Fibroblast of mammary gland (primary cell): ENCODE measurements at regions not wholly inside any gene's neighbourhood (a gene's known extent, or its start where the extent isn't known, plus 50 kb on each side); places are given as distances from the start of the nearest gene placed in this dataset.

ENCODE experiments used
- DNase-seq: peaks from one replicate; pipeline ENCODE4 v3.0.0-alpha.2; 2010; ENCODE audit warnings: low read depth
- H3K4me3 ChIP-seq: 2 replicates; pipeline ENCODE4 v1.5.1; 2011; ENCODE audit warnings: low read depth, mild to moderate bottlenecking, low read length, moderate library complexity; ENCODE audit not compliant: control insufficient read depth
- TF ChIP-seq, protein P1 (sequence below): conservative IDR thresholded peaks from 2 replicates; pipeline ENCODE4 v1.5.1; 2011; ENCODE audit warnings: low read depth, low read length, inconsistent platforms; ENCODE audit not compliant: control insufficient read depth, insufficient read depth

- DNase-seq: no peak
- no peak overlapping the region for H3K4me3 ChIP-seq
- TF ChIP-seq, protein P1, sequence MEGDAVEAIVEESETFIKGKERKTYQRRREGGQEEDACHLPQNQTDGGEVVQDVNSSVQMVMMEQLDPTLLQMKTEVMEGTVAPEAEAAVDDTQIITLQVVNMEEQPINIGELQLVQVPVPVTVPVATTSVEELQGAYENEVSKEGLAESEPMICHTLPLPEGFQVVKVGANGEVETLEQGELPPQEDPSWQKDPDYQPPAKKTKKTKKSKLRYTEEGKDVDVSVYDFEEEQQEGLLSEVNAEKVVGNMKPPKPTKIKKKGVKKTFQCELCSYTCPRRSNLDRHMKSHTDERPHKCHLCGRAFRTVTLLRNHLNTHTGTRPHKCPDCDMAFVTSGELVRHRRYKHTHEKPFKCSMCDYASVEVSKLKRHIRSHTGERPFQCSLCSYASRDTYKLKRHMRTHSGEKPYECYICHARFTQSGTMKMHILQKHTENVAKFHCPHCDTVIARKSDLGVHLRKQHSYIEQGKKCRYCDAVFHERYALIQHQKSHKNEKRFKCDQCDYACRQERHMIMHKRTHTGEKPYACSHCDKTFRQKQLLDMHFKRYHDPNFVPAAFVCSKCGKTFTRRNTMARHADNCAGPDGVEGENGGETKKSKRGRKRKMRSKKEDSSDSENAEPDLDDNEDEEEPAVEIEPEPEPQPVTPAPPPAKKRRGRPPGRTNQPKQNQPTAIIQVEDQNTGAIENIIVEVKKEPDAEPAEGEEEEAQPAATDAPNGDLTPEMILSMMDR: no peak
Measured at GRCh38 chr3:67106874-67107273, 108.8 kb downstream of the KBTBD8 start.

DNA sequence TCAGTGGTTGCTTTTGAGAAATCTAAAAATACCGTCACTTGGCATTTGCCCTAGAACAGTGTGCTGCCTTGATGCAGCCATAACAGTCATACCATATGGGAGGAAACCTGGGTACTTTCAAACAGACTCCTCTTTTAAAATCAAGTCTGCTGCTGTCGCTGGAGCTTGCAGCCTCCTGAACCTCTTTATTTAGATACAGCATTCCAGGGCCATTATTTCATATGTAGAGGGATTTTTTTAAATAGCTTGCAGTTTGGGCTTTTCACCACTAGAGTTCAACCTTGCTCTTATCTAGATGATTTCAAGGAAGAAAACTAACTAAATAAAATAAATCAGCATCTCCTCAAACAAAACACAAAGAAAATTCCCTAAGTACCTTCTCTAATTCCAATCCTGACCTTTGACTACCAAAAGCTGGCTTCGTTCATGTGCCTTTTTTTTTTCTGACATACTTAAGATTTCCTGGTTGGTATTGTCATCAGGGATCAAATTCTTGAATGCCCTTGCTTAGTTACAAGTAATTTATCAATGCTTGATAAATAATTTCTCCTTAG lies 111.6 kb downstream of the KBTBD8 start:
- DNase-seq: peak; percentile 66
- TF ChIP-seq, protein P1: peak; percentile 71
- no peak overlapping the region for H3K4me3 ChIP-seq

DNA sequence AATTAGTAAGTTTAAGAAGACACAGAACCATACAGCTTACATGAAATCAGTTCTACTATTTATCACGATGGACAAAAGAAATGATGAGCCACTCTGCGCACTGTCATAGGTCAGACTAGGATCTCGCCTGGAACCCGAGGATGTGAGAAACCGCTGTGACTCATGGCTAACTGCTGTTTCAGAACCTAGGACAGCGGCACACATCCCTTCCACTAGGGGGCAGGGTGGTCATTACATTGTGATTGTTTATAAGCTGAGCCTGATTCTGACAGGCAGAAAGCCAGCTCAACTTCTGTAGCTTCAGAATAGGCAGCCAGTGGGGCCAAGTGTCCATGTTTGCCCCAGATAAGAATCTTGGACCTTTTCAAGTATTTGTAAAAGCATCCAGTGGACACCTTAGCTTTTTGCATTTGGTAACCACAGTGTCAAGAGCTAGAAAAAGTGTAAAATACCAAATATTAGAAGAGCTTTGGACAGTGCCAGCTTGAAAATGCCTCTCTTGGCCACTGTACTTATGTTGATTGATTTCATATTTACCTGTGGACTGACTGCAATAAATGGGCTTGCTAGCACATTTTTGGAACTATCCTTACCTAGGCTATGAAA lies 115.8 kb downstream of the KBTBD8 start:
- TF ChIP-seq, protein P1: peak; percentile 99
- peak; percentile 87 for DNase-seq

DNA sequence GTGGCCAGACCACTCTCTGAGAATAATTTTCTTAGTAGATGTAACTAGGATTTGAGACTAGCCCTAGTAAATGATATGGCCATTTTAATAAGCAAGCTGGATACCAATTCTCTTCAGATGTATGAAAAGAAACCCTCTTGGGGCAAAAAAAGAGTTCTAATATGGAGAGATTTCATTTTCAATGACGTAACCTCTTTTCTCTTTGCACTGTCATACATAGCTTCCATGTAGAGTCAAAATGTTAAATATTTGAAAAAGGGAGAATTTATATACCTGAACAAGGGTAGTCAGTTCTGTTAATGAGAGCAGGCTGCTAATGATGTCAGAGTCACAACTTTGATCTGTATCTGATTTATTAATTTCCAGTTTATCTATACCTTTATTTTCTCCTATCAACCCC lies 120.0 kb downstream of the KBTBD8 start:
- TF ChIP-seq, protein P1: no peak

More for the DNA sequence above, 115.8 kb downstream of the KBTBD8 start:
- no peak overlapping the region for H3K4me3 ChIP-seq

DNA sequence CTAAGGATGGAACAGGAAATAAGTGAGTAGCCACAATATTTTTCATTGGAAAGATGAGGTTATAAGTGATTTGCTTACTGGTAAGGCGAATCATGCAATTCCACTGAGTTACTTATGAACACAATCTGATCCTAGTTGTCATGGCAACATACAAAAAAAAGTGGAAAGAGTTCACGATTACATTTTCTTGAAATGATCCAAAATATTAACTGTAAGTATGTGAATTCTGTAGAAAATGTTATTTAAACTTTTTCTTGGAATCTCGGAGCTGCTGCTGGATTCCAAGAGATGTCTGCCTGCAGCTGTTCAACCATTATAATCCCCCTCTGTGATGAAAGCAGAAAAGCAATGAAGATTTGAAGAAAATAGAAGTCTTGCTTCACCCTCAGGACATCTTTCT lies 120.5 kb downstream of the KBTBD8 start:
- TF ChIP-seq, protein P1: no peak
- no peak for DNase-seq
- H3K4me3 ChIP-seq: no peak overlapping the region

More for the DNA sequence above, 120.0 kb downstream of the KBTBD8 start:
- no peak overlapping the region for H3K4me3 ChIP-seq
- no peak for DNase-seq

GRCh38 chr3:67123914-67124313 lies 125.8 kb downstream of the KBTBD8 start:
- TF ChIP-seq, protein P1: no peak
- no peak for DNase-seq
- no peak overlapping the region for H3K4me3 ChIP-seq
